H4 (cell line): ENCODE measurements at regions not wholly inside any gene's neighbourhood (a gene's known extent, or its start where the extent isn't known, plus 50 kb on each side); places are given as distances from the start of the nearest gene placed in this dataset.

Source experiments
- DNase-seq: peaks from one replicate; pipeline ENCODE4 v3.0.0-alpha.2; 2015; ENCODE audit warnings: low spot score

DNA sequence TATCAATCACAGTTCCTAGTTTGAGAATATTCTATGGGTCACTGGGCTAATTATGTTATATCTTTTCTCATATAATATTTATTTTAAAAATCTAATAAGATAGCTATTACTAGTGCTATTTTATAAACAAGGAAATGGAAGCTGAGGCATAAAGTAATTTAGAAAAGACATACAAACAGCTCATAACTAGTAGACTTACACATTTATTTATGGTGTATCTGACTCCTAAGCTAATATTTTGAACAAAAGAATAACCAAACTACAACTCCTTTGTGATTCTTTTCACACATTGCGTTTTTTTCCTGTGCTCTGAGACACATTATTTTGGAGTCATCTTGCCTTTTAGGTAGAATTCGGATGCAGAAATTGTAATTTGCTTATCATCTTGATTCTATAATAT is 742.0 kb upstream of the LRRTM4 start:
- DNase-seq: no peak

DNA sequence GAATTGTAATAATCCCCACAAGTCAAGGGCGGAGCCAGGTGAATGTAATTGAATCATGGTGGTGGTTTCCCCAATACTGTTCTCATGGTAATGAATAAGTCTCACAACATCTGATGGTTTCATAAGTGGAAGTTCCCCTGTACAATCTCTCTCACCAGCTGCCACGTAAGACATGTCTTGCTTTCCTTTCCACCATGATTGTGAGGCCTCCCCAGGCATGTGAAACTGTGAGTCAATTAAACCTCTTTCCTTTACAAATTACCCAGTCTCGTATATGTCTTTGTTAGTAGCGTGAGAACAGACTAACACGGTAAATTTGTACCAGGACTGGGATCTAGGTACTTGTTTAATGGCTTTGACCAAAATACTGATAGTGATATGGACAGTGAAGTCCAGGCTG is 744.3 kb upstream of the REG3G start:
- DNase-seq: no peak

DNA sequence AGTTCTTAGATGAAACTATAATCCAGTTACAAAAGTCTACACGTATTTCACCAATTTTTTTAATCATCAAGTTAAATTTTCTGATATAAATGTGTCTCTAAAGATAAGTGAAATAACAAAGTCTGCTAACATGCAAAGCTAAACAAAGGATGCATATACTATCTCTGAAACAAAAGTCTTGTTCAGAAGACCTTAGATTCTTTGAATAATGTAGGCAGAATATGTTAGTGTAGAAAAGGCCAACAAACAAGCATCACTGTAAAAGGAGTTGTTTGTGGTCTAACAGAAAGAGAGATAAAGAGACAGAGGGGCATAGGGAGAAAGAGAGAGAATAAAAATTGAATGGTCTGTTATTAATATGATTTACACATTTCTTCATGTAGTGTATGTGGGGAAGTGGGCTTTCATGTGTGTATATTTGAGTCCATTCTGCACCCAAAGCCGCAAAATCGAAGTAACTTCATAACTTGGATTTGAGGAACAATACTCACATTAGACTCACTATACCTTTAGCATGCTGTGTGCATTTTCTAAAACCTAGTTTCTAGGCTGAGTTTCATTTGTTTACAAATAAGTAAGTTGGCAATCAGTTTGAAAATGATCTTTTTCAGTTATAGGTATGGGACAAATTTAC is 734.8 kb upstream of the REG3G start:
- no peak for DNase-seq

DNA sequence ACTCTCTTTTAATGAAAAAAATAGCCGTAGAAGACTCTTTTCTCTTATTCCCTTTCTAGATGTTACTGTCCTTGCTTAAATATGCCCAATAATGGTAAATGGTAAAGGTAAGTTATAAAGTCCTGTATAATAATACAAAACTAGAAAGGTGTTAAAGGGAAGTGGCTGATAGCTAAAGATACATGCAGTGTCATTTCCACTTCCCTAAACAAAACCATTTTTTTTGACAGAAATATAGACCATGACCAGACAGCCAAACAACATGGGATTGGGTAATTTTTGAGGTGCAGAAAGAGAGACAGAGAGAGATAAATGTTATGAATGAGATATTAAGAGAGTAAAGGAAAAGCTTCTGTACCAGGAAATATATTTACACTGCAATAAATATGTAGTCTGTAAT is 731.7 kb upstream of the REG3G start:
- DNase-seq: no peak

DNA sequence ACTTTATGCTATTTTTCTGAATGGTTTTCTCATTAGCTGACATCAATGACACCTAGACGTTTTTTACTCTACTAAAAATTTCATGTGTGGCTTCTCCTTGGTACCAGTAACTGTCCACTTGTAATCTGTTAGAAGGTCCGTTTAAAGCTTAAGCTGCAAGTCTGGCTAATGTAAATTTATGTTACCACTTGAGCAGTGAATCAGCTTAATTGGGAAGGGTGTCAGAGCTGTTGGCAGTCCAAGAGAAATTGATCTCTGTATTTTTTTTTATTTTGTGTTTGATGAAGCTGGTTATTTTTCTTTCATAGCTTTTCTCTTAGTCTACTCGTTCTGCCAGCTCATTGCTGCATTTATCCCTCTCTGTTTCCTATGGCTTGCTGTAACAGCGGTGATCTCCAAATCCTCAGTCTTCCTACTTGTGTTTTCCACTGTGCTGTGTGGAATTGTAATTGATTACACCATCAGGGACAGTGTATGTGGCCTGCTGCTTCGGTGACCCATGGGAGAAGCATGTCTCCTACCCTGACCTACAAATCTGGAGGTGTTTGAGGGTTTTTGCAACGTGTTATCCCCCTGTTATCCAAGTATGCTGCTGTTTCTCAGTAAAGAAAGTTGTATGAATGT is 724.2 kb upstream of the REG3G start:
- no peak for DNase-seq

DNA sequence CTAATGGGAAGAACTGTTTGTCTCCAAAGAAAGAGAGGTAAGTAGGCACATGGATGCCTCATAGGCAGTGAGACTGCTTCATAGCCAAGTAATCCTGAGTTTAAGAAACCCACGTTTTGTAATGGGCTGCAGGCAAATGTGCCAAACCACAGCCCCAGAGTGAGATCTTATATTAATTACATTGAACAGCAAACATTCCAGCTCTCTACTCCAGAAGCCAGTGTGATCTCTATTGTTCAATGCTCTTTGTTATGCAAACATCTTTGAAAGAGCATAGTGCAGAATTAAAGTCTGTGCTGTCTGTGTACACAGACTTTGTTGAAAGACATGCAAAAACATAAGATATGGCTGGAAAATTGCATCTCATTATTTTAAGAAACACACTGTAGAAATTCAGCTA is 720.8 kb upstream of the REG3G start:
- no peak for DNase-seq

DNA sequence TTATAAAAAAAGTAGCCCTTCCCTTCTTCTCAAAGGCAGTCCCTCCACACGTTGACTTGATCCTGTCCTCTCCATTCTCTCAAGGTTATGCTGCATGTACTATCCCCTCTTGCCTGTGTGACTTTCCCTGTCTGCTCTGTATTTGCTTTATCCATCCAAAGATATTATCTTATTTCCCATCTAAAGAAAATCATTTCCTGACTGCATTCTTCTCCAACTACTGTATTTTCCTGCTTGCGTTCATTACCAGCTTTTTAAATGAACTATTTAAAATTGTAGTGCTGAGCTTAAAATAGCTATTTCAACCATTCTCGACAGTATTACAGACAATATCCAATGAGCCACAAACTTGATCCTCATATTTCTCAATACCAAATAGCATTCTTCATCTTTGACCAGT is 716.0 kb upstream of the REG3G start:
- DNase-seq: no peak

DNA sequence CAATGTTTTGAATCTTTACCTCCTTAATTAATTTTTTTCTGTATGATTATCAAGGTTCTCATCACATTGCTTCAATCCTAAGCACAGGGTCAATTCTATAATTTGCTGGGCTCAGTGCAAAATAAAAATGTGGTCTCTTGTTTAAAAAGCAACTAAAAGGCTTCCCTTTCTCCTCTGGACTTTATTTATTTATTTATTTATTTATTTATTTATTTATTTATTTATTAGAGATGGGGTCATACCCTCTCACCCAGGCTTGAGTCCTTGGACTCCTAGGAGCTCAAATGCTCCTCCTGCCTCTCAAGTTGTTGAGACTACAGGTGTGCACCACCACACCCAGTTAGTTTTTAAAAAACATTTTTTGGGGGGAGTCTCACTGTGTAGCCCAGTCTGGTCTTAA is 710.1 kb upstream of the REG3G start:
- no peak for DNase-seq

DNA sequence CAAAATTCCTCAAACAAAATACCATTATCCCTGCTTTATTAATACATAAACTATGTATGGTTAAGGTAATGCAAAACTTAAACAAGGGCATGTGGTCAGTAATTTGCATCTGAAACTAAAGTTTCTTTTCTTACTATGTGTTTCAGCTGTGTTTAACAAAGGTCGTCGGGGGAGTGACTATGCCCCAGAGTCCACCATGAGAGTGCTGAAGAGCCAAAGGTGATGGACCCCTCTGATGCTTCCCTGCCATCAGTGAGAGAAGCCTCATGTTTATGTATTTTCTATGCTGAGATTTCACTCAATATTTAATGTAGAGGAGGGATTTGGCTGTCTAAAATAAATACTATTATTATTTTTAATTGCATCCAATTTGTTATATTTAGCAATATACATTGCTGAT is 707.2 kb upstream of the REG3G start:
- DNase-seq: no peak

DNA sequence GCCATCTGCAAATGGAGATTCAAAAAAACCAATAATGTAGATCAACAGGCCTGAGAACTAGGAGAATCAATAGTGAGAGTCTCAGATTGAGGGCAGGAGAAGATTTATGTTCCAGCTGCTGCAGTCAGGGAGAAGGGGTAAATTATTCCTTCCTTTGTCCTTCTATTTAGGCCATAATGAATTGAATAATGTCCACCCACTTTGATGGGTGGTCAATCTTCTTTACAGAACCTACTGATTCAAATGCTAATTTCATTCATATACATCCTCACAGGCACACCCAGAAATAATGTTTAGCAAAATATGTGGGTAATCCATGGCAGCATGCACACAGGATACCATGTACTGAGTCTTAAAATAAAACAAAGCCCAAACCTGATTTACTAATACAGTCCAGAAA is 695.3 kb upstream of the REG3G start:
- DNase-seq: no peak

DNA sequence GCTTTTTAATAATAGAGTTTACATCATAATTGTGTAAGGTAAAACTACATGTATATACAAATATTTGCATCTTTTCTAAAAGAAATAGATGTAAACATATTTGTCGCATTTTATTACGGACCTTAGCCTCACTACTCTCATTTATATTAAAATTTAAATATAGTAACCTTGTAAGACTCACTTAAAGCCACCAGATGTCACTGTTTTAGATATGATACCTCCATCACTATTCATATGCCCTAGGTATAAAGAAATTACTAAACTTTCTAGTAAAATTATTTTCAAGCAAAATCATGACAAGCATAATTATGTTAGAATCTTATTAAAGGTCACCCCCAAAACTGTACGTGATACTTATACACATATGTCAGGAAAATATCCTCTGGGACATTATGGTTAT is 674.3 kb upstream of the REG3G start:
- peak; percentile 11 for DNase-seq

DNA sequence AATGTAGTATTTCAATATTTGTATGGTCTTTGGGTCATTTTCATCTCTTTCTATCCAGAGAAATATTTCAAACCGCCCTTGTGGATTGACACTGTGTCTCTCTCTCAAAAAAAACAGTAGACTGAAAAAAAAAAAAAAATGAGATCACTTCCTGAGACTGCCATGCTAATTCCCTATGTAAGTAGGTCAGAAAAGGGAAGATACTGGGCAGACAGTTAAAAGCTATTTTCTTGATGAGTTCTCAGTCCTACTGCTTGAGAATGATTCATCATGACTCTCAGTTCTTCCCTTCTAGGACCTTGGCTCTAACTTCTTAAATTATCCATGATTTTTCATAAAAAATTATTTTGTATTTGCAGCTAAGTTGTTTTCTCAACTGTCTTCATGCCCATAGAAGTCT is 672.3 kb upstream of the REG3G start:
- no peak for DNase-seq

DNA sequence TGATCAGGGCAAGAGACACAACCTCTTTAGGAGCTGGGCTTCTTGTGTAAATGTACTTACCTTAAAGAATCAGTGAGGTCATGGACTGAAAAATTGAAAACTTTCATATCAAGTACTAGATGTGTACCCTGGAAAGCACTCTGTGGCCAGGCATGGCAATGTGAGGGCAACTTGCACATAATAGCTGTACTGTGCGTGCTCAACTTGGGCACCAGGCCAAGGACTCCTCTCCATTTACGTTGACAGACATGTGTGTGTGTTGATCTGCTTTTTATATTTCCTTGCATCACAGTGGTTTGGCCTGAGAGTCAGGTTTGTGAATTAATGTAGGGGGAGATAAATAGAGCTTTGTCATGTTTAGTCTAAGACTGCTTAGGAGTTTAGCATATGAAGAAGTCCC is 669.5 kb upstream of the REG3G start:
- DNase-seq: no peak

DNA sequence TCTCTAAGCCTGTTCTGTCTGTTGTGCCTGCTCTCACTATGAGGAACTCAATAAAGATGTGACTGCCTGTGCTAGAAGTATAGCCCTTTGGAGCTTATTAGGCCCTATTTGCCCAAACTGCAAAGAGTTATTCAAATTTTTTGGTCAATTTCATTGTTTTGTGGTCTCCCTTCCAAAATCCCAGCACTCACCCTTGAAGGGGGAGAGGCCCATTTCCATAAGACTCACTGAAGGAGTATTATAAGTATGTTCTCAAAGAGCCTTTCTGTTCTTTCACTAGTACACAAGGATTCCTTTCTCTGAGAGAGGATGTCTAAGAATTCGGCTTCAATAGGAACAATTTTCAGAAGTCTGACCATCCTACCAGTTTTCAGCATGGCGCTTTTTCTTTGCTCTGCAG is 641.9 kb upstream of the REG3G start:
- no peak for DNase-seq

DNA sequence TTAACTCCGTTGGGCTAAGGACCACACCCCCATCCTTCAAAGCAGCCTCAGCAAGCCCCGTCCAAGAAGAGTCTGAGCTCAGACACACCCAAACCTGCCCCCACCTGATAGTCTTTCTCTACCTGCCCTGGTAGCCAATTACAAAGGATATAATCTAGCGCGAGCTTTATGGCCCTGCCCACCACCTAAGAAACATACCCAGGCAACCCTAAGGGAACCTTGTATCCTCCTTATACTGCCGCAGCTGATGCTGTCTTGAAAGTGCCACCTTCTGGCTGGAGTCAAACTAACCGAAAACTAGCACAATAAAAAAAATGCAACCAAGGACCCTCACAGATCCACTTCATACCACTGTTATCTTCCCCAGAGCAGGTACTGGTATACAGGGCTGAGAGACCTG is 628.3 kb upstream of the REG3G start:
- no peak for DNase-seq

DNA sequence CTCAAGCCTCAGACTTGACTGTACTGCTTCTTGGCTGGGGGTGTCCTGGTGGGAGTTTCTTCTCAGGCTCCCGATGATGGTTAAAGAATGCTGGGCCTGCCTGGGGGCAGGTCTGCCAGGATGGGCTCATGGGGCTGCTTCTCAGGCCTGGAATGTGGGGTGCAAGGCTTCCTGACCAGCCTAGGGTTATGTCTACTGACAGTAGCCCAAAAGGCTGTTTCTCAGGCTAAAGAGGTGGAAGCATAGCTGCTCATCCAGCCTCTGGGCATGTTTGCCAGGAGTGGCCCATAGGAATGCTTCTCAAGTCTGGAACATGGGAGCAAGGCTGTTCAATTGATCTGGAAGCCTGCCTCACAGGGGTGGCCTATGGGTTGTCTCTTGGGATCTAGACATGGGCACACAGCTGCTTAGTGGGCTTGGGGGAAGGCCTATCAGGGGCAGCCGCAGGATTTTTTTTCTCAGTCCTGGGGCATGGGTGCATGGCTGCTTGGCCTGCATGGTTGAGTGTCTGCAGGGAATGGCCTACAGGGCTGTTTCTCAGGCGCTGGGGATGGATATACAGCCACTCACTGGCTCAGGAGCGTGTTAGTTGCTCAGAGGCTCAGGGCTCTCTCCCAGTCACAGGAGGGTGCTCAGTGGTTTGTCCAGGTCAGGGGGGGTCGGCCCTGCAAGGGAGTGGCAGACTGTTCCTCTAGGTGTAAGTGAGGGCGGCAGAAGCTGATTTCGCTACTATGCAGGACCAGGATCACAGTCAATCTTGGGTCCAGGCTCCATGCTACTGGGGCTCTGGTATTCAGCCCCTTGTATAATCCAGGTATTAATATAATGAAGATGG is 617.3 kb upstream of the REG3G start:
- no peak for DNase-seq

DNA sequence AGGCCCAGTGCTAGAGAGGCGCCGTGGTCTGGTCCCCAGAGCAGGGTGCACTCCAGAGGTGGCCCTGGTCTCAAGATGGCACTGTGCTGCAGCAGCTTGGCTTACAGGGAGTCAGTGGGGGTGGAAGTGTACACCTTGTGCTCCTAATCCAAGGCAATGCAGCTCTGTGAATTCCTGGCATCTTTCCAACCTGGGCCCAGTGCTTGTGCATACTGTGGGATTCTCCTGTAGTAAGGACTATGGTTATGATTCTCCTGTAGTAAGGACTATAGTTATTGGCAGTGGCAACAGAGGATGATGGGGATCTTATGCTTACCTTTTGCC is 616.7 kb upstream of the REG3G start:
- no peak for DNase-seq

DNA sequence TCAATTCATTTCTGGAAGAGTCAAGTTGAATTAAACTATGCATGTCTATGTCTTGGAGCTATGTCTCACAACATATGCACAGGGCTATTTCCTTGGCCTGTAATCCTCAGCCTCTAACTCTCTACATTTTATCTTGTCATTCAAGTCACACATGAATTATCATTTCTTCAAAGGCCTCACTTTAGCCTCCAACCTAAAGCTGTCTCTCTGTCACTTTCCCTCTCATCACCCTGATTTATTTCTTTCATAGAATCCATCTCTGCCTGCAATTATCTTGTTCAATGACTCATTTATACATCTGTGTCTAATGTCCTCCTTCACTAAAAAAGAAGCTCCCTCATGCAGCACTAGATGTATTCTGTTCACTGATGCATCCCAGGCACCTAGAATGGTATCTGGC is 614.2 kb upstream of the REG3G start:
- DNase-seq: no peak

DNA sequence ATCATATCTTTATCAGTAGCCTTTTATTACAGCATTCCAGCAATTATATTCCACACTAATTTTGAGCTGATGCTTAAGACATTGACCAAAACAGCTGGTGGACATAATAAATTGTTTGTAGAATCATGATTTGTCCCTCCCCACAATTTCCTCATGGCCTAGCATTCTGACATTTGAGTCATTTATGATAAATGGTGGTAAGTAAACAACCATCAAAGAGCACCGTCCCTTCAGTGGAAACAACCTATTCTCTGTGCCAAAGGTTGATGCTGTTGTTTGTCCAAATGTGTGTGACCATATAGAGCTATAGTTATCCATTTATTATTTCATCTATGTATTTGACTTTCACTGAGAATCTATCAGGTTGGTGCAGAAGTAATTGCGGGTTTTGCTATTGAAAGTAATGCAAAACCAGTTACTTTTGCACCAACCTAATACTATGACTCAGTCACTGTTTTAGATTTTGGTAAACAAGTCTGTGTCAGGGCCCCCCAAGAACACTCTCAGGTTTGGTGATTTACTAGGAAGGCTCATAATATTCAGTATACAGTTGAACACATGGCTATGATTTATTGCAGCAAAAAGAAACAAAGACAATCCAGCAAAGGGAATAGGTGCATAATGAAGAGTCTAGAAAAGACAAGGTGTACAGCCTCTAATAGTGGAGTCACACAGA is 608.7 kb upstream of the REG3G start:
- no peak for DNase-seq

DNA sequence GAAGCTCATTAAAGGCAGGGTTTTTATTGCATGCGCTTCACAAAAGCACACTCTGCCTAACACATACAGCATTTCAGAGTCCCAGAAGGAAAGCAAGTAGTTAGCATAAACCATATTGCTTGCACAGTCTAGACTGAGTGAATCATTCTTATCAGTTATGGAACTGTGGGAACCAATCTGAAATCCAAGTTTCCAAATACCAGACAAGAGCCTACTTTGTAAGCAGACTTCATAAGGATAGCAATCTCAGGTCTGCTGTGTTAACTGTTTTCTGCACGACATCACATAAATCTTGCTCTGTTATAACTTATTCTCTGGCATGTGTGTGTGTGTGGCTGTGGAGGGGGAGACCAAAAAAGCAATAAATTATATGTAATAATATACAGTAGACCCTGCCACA is 608.1 kb upstream of the REG3G start:
- peak; percentile 67 for DNase-seq

DNA sequence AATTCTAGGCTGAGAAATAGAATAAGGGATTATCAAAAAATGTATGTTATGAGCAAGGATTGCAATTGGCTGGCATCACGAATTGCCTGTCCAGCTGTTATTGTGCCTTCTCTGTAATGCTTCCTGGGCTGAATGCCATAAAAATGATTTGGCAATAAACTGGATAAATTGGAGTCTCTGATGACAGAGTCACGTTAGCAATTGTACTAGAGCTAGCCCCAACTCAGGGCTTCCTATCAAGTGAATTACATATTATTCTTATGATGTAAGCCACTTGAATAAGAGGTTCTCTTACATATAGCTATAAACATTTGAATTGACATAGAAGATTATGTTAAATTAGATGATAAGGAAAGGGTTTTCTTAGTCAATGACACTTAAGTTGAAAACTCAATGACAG is 607.5 kb upstream of the REG3G start:
- DNase-seq: peak; percentile 75

DNA sequence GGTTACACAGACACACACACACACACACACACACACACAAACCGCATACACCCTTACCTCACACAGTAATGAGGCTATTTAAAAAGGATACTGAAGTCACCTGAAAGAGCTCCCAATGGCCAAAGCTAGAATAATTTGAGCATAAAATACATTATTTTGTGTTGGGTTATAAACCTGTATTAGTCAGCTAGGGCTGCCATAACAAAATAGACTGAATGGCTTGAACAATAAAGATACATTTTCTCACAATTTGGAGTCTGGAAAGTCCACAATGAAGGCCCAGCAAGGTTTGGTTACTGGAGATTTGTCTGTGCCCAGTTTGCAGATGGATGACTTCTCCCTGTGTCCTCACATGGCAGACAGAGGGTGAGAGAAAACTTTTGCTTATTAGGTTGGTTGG is 605.4 kb upstream of the REG3G start:
- no peak for DNase-seq

DNA sequence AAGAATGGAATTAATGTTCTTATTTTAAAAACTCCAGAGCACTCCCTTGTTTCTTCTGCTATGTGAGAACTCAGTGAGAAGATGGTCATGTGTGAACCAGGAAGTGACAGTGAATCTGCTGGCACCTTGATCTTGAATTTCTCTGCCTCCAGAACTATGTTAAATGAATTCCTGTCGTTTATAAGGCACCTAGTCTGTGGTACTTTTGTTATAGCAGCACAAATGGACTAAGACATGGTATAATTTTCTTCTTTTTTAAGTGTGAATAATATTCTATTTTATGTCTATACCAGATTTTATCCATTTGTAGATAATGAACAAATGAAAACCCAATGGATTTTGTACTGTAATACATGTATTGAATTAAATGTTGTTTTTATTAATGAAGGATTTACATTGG is 601.9 kb upstream of the REG3G start:
- DNase-seq: no peak
